ENCODE measurements at regions not wholly inside any gene's neighbourhood (a gene's known extent, or its start where the extent isn't known, plus 50 kb on each side); places are given as distances from the start of the nearest gene placed in this dataset.

GRCh38 chr9:109725460-109725859, 54.5 kb upstream of the PALM2AKAP2 start:
- TF ChIP-seq POLR2A (IDR thresholded peaks at IDR 0.05) (no peak), CTCF (IDR thresholded peaks at IDR 0.05) (no peak)
